HG02798 (cell line): ENCODE measurements at regions not wholly inside any gene's neighbourhood (a gene's known extent, or its start where the extent isn't known, plus 50 kb on each side); places are given as distances from the start of the nearest gene placed in this dataset.

Experiments
- ATAC-seq: cut with Tn5 transposase; IDR thresholded peaks from one replicate; pipeline ENCODE4 v1.9.1; 2021; ENCODE audit warnings: mild to moderate bottlenecking; ENCODE audit not compliant: unreplicated experiment, poor library complexity

- ATAC-seq: no peak
Observed at GRCh38 chr9:73736270-73736669, 584.6 kb downstream of the ANXA1 start.

GRCh38 chr9:73738741-73739530 lies 587.3 kb downstream of the ANXA1 start:
- ATAC-seq: no peak

GRCh38 chr9:73741316-73741715 lies 589.7 kb downstream of the ANXA1 start:
- ATAC-seq: no peak

- no peak for ATAC-seq
Observed at GRCh38 chr9:73742412-73742811, 590.7 kb downstream of the ANXA1 start.

- ATAC-seq: no peak
Observed at GRCh38 chr9:73743826-73744225, 592.2 kb downstream of the ANXA1 start.

- ATAC-seq: no peak
Observed at GRCh38 chr9:73745598-73745997, 593.9 kb downstream of the ANXA1 start.

- no peak for ATAC-seq
Observed at GRCh38 chr9:73753171-73753570, 601.5 kb downstream of the ANXA1 start.

GRCh38 chr9:73761905-73762304 lies 610.2 kb downstream of the ANXA1 start:
- no peak for ATAC-seq

GRCh38 chr9:73773896-73774295 lies 622.2 kb downstream of the ANXA1 start:
- no peak for ATAC-seq

GRCh38 chr9:73775757-73776156 lies 624.1 kb downstream of the ANXA1 start:
- ATAC-seq: no peak

- no peak for ATAC-seq
Observed at GRCh38 chr9:73780916-73781315, 629.3 kb downstream of the ANXA1 start.

GRCh38 chr9:73782166-73782565 lies 630.5 kb downstream of the ANXA1 start:
- ATAC-seq: no peak

GRCh38 chr9:73799446-73799845 lies 647.8 kb downstream of the ANXA1 start:
- ATAC-seq: no peak

- ATAC-seq: no peak
Observed at GRCh38 chr9:73805111-73805510, 653.4 kb downstream of the ANXA1 start.

GRCh38 chr9:73805853-73806458 lies 654.3 kb downstream of the ANXA1 start:
- ATAC-seq: no peak

- ATAC-seq: no peak
Observed at GRCh38 chr9:73806876-73807275, 655.2 kb downstream of the ANXA1 start.

GRCh38 chr9:73807952-73808351 lies 656.3 kb downstream of the ANXA1 start:
- no peak for ATAC-seq

- no peak for ATAC-seq
Observed at GRCh38 chr9:73810585-73811215, 659.0 kb downstream of the ANXA1 start.

GRCh38 chr9:73813546-73813945 lies 661.9 kb downstream of the ANXA1 start:
- no peak for ATAC-seq

- no peak for ATAC-seq
Observed at GRCh38 chr9:73816905-73817304, 665.2 kb downstream of the ANXA1 start.

GRCh38 chr9:73824671-73825070 lies 672.5 kb upstream of the RORB start:
- ATAC-seq: no peak

- no peak for ATAC-seq
Observed at GRCh38 chr9:73838871-73839270, 658.3 kb upstream of the RORB start.
